GM12878 (cell line): ENCODE measurements at regions not wholly inside any gene's neighbourhood (a gene's known extent, or its start where the extent isn't known, plus 50 kb on each side); places are given as distances from the start of the nearest gene placed in this dataset.

Experiments used
- ATAC-seq: fragments of 200-7000 bp; cut with Tn5 transposase; 3 replicates; pipeline ENCODE4 v1.9.1; 2020; ENCODE audit warnings: mild to moderate bottlenecking, moderate library complexity
- BruUV-seq: library from RNA; stranded (reverse); fragments of 400-500 nt; replicated peaks from 2 replicates; lab custom pipeline; 2021; lab: Mats Ljungman, UMichigan
- CTCF ChIA-PET: fragments of 300-600 bp; sonication (Branson Sonifier 250); formaldehyde crosslinking; extraction: SDS; loops from one replicate; lab custom pipeline; 2021; ENCODE audit warnings: inconsistent platforms; lab: Yijun Ruan, JAX
- POLR2A ChIA-PET: fragments of 350-600 bp; formaldehyde crosslinking; extraction: SDS; loops from one replicate; lab custom pipeline; 2021; ENCODE audit warnings: inconsistent platforms; lab: Charles Lee
- RAD21 ChIA-PET: fragments of 300-600 bp; sonication (Branson Sonifier 250); formaldehyde crosslinking; loops from one replicate; lab custom pipeline; 2023; ENCODE audit warnings: antibody characterized with exemption; ENCODE audit not compliant: unreplicated experiment; lab: Charles Lee
- SMC1A ChIA-PET: fragments of 300-600 bp; sonication (Branson Sonifier 250); formaldehyde crosslinking; loops from one replicate; lab custom pipeline; 2023; ENCODE audit not compliant: unreplicated experiment, uncharacterized antibody; lab: Charles Lee
- DNase-seq: peaks from one replicate; pipeline ENCODE4 v3.0.0-alpha.2; 2011; ENCODE audit warnings: low read depth, low spot score
- FAIRE-seq: peaks from 3 replicates; lab custom pipeline; 2011; peaks lifted over from hg19 to GRCh38; lab: Jason Lieb, UNC
- H2AFZ ChIP-seq: 2 replicates; pipeline ENCODE4 v1.6.0; 2011; ENCODE audit warnings: low read depth, low read length, control low read depth; ENCODE audit not compliant: control insufficient read depth
- H3K27ac ChIP-seq: 2 replicates; pipeline ENCODE4 v1.5.1; 2011; ENCODE audit warnings: control low read depth; ENCODE audit not compliant: control insufficient read depth, insufficient read depth
- H3K27me3 ChIP-seq, 2 experiments: replicated peaks in 1 of 2; 2 replicates each; pipeline versions ENCODE4 v1.6.0 to v1.6.1; 2011; ENCODE audit warnings: low read length in 1 of 2; ENCODE audit not compliant: control insufficient read depth in 2 of 2, insufficient read depth in 2 of 2
- H3K36me3 ChIP-seq, 2 experiments: 2 replicates each; pipeline ENCODE4 v1.5.1; 2011; ENCODE audit warnings: low read length in 1 of 2; ENCODE audit not compliant: control insufficient read depth in 2 of 2, insufficient read depth in 2 of 2
- H3K4me1 ChIP-seq: 2 replicates; pipeline ENCODE4 v1.6.1; 2011; ENCODE audit warnings: mild to moderate bottlenecking, low read length, moderate library complexity, mixed read lengths; ENCODE audit not compliant: control insufficient read depth, insufficient read depth
- H3K4me2 ChIP-seq: 2 replicates; pipeline ENCODE4 v1.6.0; 2011; ENCODE audit warnings: control low read depth; ENCODE audit not compliant: control insufficient read depth, insufficient read depth
- H3K4me3 ChIP-seq: fragments of 200-600 bp; sonication (generic); 2 replicates; pipeline ENCODE4 v1.5.1; 2016
- H3K79me2 ChIP-seq: 2 replicates; pipeline ENCODE4 v1.6.0; 2011; ENCODE audit warnings: low read length; ENCODE audit not compliant: control insufficient read depth, insufficient read depth
- H3K9ac ChIP-seq: 2 replicates; pipeline ENCODE4 v1.8.0; 2011; ENCODE audit warnings: low read length, control low read depth, mixed read lengths; ENCODE audit not compliant: control insufficient read depth, insufficient read depth
- H3K9me3 ChIP-seq: replicated peaks from 3 replicates; pipeline ENCODE4 v1.5.1; 2011; ENCODE audit warnings: mild to moderate bottlenecking, low read length; ENCODE audit not compliant: control insufficient read depth, insufficient read depth
- H4K20me1 ChIP-seq: 2 replicates; pipeline ENCODE4 v1.6.0; 2011; ENCODE audit not compliant: control insufficient read depth, insufficient read depth
- ASH2L ChIP-seq: fragments of 300-600, 200-600 bp; sonication (generic); IDR thresholded peaks from 2 replicates; pipeline ENCODE4 v1.6.1; 2017; ENCODE audit warnings: low read depth, mild to moderate bottlenecking, borderline replicate concordance
- BACH1 ChIP-seq: fragments of 450-650 bp; IDR thresholded peaks from 2 replicates; pipeline ENCODE4 v1.6.1; 2017; ENCODE audit warnings: mild to moderate bottlenecking, borderline replicate concordance
- BCLAF1 ChIP-seq: fragments of 450-650 bp; IDR thresholded peaks from 2 replicates; pipeline ENCODE4 v1.6.1; 2017; ENCODE audit warnings: antibody characterized with exemption, mild to moderate bottlenecking, moderate library complexity
- EED ChIP-seq: sonication (generic); IDR thresholded peaks from 2 replicates; pipeline ENCODE4 v1.6.1; 2016; ENCODE audit warnings: antibody characterized with exemption, low read depth
- IRF5 ChIP-seq: fragments of 450-650 bp; IDR thresholded peaks from 2 replicates; pipeline ENCODE4 v1.6.1; 2017; ENCODE audit warnings: borderline replicate concordance
- MTA3 ChIP-seq: IDR thresholded peaks from 2 replicates; pipeline ENCODE4 v1.6.1; 2012; ENCODE audit warnings: low read length, inconsistent platforms, borderline replicate concordance
- MYB ChIP-seq: fragments of 150-350 bp; IDR thresholded peaks from 2 replicates; pipeline ENCODE4 v1.6.1; 2014; ENCODE audit warnings: mild to moderate bottlenecking, low read depth, low read length, borderline replicate concordance
- NR2F1 ChIP-seq: fragments of 450-650 bp; conservative IDR thresholded peaks from 2 replicates; pipeline ENCODE4 v1.6.1; 2017; ENCODE audit warnings: mild to moderate bottlenecking
- NRF1 ChIP-seq: conservative IDR thresholded peaks from 2 replicates; pipeline ENCODE4 v1.6.1; 2011; ENCODE audit warnings: mild to moderate bottlenecking, low read depth, low read length, improper control_type of control experiment
- POLR2AphosphoS5 ChIP-seq: IDR thresholded peaks from 2 replicates; pipeline ENCODE4 v1.6.1; 2011; ENCODE audit warnings: mild to moderate bottlenecking, low read length, inconsistent platforms
- RFX5 ChIP-seq: IDR thresholded peaks from 2 replicates; pipeline ENCODE4 v1.6.1; 2011; ENCODE audit warnings: low read depth, low read length, improper control_type of control experiment
- TAF1 ChIP-seq: IDR thresholded peaks from 2 replicates; pipeline ENCODE4 v1.6.1; 2011; ENCODE audit warnings: mild to moderate bottlenecking, low read depth, low read length, borderline replicate concordance
- ZBTB40 ChIP-seq: fragments of 450-650 bp; IDR thresholded peaks from 2 replicates; pipeline ENCODE4 v1.6.1; 2016; ENCODE audit warnings: mild to moderate bottlenecking, moderate library complexity, borderline replicate concordance
- WGBS: methylation state at CpG from one replicate; pipeline ENCODE4 v1.1.6; 2016; ENCODE audit warnings: low lambda C conversion rate; ENCODE audit not compliant: insufficient replicate concordance, insufficient coverage; ENCODE audit errors: missing lambda C conversion rate; 5-methylcytosine and 5-hydroxymethylcytosine counted together
- in situ Hi-C: fragments of 300-500 bp; cut with MboI; formaldehyde crosslinking; loops from 9 replicates; pipeline ENCODE4 v1.14.3; 2018; ENCODE audit warnings: mixed read lengths
- intact Hi-C: fragments of 100-400 bp; cut with micrococcal nuclease; formaldehyde crosslinking; loops from one replicate; pipeline ENCODE4 v1.14.2; 2022; ENCODE audit not compliant: unreplicated experiment

GRCh38 chr4:85094735-85095134, 128.2 kb upstream of the WDFY3 start (continued):
- TF ChIP-seq EED (no peak), TAF1 (no peak), POLR2AphosphoS5 (no peak), IRF5 (no peak), MTA3 (no peak), ZBTB40 (no peak), RFX5 (no peak), ASH2L (no peak)

- no peak overlapping the region for H2AFZ ChIP-seq
- CTCF ChIA-PET, result no interaction called here
- H3K9me3 ChIP-seq, result no peaks in the 10 kb centered on the region
- no peaks in the 10 kb centered on the region for H3K27me3 ChIP-seq
- H4K20me1 ChIP-seq, result no peaks in the 10 kb centered on the region
- 0% methylated on average over 1 of the region's 1 CpG for WGBS
- no TSS peak for BruUV-seq
- no peak overlapping the region for H3K4me3 ChIP-seq
- POLR2A ChIA-PET, result no interaction called here
- no peak overlapping the region for H3K9ac ChIP-seq
- no peaks in the 10 kb centered on the region for H3K36me3 ChIP-seq
- H3K79me2 ChIP-seq, result no peaks in the 10 kb centered on the region
- RAD21 ChIA-PET, result no interaction called here
- in situ Hi-C loops (no loop called here), intact Hi-C loops (no loop called here)
- SMC1A ChIA-PET, result no interaction called here
- FAIRE-seq, result no peak
- ATAC-seq, result no peak
- H3K4me2 ChIP-seq, result no peak overlapping the region
- no peaks in the 10 kb centered on the region for H3K4me1 ChIP-seq
- DNase-seq, result no peak
- no peak overlapping the region for H3K27ac ChIP-seq
- TF ChIP-seq MYB (no peak), BACH1 (no peak), BCLAF1 (no peak), NRF1 (no peak), NR2F1 (no peak)
These were observed 136.1 kb upstream of the WDFY3 start for GRCh38 chr4:85102606-85103005.
